Myocyte (in vitro differentiated cells): ENCODE measurements at regions not wholly inside any gene's neighbourhood (a gene's known extent, or its start where the extent isn't known, plus 50 kb on each side); places are given as distances from the start of the nearest gene placed in this dataset.
"Not testable (repeated sequence)": the region's sequence is repeated elsewhere in the genome, so short reads cannot be mapped to it uniquely, and the experiment has no call there.

Source experiments
- DNase-seq: peaks from one replicate; pipeline ENCODE4 v3.0.0-alpha.2; 2012; ENCODE audit warnings: low read depth

DNA sequence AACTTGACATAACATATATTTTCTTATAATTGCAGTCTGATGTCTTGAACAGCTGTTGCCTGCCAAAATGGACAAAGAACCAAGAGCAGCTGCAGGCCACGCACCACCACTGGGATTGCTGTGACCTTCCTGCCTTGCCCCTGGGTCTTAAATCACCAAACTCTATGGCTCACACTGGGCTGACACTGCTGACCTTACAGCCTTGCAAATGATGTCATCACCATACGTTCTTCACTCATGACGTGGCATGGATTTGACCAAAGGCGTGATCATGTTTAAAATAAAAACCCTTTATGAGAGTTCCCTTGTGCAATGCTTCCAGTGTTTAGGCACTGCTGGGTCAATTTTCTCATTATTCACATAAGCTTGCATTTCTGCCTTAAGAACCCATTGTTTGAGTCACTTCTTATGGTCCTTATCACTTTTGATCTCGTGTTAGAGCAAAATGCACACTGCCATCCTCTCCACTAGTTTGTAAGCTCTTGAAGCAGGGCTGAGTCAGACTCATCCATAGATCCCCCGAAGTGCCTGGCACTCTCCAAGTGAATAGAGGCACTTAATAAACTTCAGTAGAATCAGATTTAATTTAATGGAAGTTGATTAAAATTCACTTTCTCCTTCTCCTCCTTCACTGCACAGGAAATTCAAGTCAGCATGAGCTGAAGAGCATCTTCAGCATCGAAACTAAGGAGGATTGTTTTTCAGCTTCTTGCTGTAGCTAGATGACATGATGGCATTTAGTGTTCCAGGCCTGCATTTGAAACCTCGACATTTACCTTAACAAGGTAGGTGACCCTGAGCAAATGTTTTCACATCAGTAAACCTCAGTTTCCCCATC lies 132.4 kb upstream of the PZP start:
- peak; percentile 86 for DNase-seq

GRCh38 chr12:9337656-9338055 lies 129.5 kb upstream of the PZP start:
- no peak for DNase-seq

GRCh38 chr12:9336375-9337011 lies 128.3 kb upstream of the PZP start:
- DNase-seq, result not testable (repeated sequence)

- no peak for DNase-seq
These were observed 127.7 kb upstream of the PZP start for GRCh38 chr12:9335867-9336266.

- DNase-seq, result no peak
These were observed 126.8 kb upstream of the PZP start for GRCh38 chr12:9334964-9335363.

- DNase-seq, result no peak
These were observed 126.0 kb upstream of the PZP start for GRCh38 chr12:9334041-9334692.

- no peak for DNase-seq
These were observed 125.0 kb upstream of the PZP start for GRCh38 chr12:9333161-9333560.

- no peak for DNase-seq
These were observed 124.4 kb upstream of the PZP start for GRCh38 chr12:9332564-9332963.

- peak; percentile 62 for DNase-seq
These were observed 123.0 kb upstream of the PZP start for GRCh38 chr12:9331218-9331626.

DNA sequence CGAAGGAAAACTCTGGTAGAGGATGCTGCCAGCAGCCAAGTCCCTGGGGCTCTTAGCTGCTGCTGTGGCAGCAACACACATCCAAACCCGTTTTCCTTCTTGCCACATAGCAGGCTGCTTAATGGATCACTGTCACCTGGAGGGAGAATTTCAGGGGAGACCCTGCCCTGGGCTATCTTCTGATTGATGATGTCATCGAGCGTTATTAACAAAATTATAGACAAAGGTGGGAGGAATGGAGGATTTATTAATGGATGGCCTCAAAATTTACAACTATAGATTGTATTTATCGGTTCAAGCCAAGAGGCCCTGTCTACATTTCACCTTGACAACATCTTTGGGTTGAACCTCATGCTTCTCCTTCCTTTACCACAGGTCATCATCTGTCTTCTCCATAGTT lies 120.8 kb upstream of the PZP start:
- DNase-seq, result no peak

DNA sequence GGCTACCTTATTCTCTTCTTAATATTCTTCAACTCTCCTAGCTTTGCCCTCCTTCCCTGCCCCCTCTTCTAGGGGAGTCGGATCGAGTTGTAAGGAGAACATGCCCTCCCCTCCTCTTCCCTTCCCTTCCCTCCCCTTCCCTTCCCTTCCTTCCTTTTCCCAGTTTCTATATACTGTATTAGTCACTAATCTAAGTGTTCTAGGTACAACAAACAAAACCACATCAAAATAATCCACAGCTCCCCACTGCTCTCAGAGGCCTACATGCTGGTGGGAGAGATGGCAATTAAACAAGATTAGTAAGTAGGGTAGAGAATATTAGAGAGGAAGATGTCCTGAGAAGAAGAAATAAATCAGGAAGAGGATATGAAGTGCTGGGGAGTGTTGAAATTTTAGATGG lies 119.9 kb upstream of the PZP start:
- DNase-seq, result no peak

GRCh38 chr12:9327320-9327719 lies 119.1 kb upstream of the PZP start:
- no peak for DNase-seq

- DNase-seq, result not testable (repeated sequence)
These were observed 118.7 kb upstream of the PZP start for GRCh38 chr12:9326849-9327248.

- DNase-seq, result no peak
These were observed 117.9 kb upstream of the PZP start for GRCh38 chr12:9326085-9326484.

- no peak for DNase-seq
These were observed 117.3 kb upstream of the PZP start for GRCh38 chr12:9325471-9325870.

DNA sequence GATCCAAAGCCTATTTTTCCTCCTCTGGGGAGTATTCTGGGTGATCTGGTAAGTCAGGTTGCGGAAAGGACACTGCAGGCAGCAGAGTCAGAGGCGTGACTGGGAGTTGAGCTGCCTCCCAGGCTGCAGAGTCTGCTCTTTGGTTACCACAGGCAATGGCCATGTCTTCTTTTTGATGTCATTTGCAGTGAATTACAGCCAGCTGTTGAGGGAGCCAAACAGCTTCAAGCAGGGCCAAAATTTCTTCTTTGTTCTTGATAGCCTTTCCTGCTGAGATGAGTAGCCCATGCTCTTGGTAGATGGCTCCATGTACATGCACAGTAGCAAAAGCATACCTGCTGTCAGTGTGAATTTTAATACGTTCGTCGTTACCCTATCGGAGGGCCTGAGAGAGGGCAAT lies 116.6 kb upstream of the PZP start:
- DNase-seq, result no peak

DNA sequence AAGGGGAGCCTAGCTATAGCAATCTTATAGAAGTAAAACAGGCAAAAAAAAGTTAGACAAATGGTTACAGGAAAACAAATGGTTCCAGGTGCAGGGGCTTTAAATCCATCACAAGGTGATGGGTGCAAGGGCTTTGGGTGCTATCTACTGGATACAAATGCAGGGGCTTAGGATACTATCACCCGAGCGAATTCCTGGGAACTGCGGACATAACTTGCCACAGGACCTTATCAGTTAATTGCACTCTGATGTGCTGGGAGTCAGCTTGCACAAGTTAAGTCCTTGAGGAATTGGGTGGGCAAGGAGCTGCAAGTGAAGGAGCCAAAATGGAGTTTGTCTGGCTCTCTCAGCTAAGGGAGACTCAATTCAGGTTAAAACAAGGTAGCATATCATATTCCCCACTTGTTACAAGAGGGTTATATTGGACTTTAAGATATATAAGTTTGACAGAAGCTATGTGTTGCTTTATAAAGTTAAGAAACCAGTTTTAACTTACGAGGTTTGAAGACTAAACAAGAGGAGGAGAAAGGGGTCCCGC lies 115.0 kb upstream of the PZP start:
- no peak for DNase-seq

GRCh38 chr12:9319842-9320173 lies 111.6 kb upstream of the PZP start:
- DNase-seq, result no peak

DNA sequence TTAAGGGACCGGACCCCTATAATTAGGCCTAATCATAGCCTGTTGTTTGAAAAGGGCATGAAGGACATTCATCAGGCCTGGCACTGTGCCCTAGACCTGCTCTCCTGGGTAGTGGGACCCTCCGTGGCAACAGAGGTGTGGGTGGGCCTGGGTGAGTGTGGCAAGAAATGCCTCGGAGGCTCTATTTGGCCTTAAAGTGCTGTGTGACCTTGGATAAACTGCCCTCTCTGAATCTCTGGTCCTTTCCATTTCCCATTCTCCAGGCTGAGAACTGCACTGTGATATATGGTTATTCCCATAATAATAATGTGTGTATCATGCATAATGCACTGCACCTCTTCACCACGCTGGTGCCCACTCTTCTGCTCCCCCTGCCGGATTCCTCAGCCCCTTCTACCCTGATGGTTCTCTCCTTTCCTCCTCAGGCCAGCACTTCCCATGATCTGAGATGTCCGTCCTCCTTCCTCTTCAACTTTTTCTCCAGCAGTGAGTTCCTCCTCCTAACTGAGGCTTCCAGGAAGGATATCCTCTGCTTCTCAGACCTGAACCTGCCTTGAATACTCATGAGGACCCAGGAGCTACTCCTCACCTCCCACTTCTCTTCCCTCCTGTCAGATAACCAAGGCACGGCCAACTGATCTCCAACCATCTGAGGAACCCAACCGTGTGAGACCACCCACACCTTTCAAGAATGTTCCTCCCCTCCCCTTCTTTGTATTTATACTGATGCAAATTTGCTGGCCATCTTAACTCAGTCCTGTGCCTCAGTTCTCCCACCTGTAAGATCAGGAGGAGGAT lies 111.0 kb upstream of the PZP start:
- DNase-seq, result no peak

DNA sequence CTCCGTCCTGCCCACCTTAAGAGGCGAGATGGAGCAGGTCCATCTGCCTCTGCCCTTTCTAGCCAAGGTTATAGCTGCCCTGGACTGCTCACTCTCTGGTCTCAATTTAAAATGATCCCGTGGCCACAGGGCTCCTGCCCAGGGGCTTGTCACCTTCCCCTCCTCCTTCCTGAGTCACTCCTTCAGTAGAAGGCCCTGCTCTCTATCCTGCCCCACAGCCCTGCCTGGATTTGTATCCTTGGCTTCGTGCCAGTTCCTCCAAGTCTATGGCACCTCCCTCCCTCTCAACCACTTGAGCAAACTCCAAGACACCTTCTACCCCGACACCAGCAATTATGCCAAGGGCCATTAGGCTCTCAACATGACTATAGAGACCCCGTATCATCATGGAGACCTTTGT lies 105.3 kb upstream of the PZP start:
- DNase-seq, result not testable (repeated sequence)
